ENCODE measurements at regions not wholly inside any gene's neighbourhood (a gene's known extent, or its start where the extent isn't known, plus 50 kb on each side); places are given as distances from the start of the nearest gene placed in this dataset.

- TF ChIP-seq CTCF (IDR thresholded peaks at IDR 0.05) (no peak), EP300 (IDR thresholded peaks at IDR 0.05) (no peak), POLR2A (IDR thresholded peaks at IDR 0.05) (no peak)
Measured at GRCh38 chr1:87941337-87941946, 612.8 kb downstream of the LMO4 start.

All from suprapubic skin (tissue), 3 donors.